HEK293T (cell line): ENCODE measurements at regions not wholly inside any gene's neighbourhood (a gene's known extent, or its start where the extent isn't known, plus 50 kb on each side); places are given as distances from the start of the nearest gene placed in this dataset.

ENCODE experiments used
- BHLHE40 ChIP-seq: fragments of 450-650 bp; IDR thresholded peaks from 2 replicates; pipeline ENCODE4 v1.6.1; 2016; ENCODE audit warnings: mild to moderate bottlenecking, moderate library complexity, borderline replicate concordance
- ZNF384 ChIP-seq: fragments of 450-650 bp; IDR thresholded peaks from 2 replicates; pipeline ENCODE4 v1.6.1; 2016

DNA sequence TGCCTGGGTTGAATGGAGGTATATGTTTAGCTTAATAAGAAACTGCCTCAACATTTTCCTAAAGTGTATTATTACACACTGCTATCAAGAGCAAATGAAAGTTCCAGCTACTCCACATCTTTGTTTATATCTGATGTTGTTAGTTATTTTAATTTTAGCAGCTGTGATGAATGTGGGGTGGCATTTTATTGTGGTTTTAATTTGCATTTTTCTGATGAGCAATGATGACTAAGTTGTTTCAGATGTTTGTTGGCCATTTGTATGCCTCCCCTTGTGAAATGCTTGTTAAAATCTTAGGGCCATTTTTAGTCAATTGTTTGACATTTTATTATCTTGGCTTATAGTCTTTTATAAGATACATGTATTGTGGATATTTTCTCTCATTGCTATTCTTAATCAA is 260.4 kb upstream of the SLCO3A1 start:
- TF ChIP-seq ZNF384 = no peak
- TF ChIP-seq BHLHE40 = no peak
